ENCODE measurements at regions not wholly inside any gene's neighbourhood (a gene's known extent, or its start where the extent isn't known, plus 50 kb on each side); places are given as distances from the start of the nearest gene placed in this dataset.
"Not testable (repeated sequence)": the region's sequence is repeated elsewhere in the genome, so short reads cannot be mapped to it uniquely, and the experiment has no call there.

GRCh38 chr2:85942346-85942957 is 53.7 kb upstream of the ST3GAL5 start:
- H3K36me3 ChIP-seq (ENCODE audit: control insufficient read depth, insufficient read depth, low read length) = no peaks in the 10 kb centered on the region
- H3K27ac ChIP-seq (ENCODE audit: low read length) = no peak overlapping the region
- H3K9me3 ChIP-seq (replicated peaks; ENCODE audit: control insufficient read depth, low read depth, low read length) = peaks cover 7% of the 10 kb centered on the region
- DNase-seq = no peak
- no peak overlapping the region for H3K4me3 ChIP-seq (ENCODE audit: low read length)
- H3K27me3 ChIP-seq (ENCODE audit: control insufficient read depth, insufficient read depth, low read length) = no peaks in the 10 kb centered on the region
- WGBS (ENCODE audit: insufficient coverage) = 88% methylated on average over 1 of the region's 1 CpG
- H3K4me1 ChIP-seq (ENCODE audit: control insufficient read depth, insufficient read depth, low read length) = no peaks in the 10 kb centered on the region

GRCh38 chr2:85941490-85941889 is 52.7 kb upstream of the ST3GAL5 start:
- not testable (repeated sequence) for H3K9me3 ChIP-seq (replicated peaks; ENCODE audit: control insufficient read depth, low read depth, low read length); H3K27ac ChIP-seq (ENCODE audit: low read length); H3K4me1 ChIP-seq (ENCODE audit: control insufficient read depth, insufficient read depth, low read length); DNase-seq; H3K4me3 ChIP-seq (ENCODE audit: low read length); H3K36me3 ChIP-seq (ENCODE audit: control insufficient read depth, insufficient read depth, low read length); H3K27me3 ChIP-seq (ENCODE audit: control insufficient read depth, insufficient read depth, low read length)
- no CpG with 5 or more reads among the region's 2 CpGs for WGBS (ENCODE audit: insufficient coverage)

- Histone ChIP-seq H3K4me3 (ENCODE audit: low read length) (no peak overlapping the region), H3K9me3 (replicated peaks; ENCODE audit: control insufficient read depth, low read depth, low read length) (peaks cover 5% of the 10 kb centered on the region), H3K36me3 (ENCODE audit: control insufficient read depth, insufficient read depth, low read length) (no peaks in the 10 kb centered on the region), H3K4me1 (ENCODE audit: control insufficient read depth, insufficient read depth, low read length) (peaks cover 4% of the 10 kb centered on the region), H3K27ac (ENCODE audit: low read length) (no peak overlapping the region), H3K27me3 (ENCODE audit: control insufficient read depth, insufficient read depth, low read length) (no peaks in the 10 kb centered on the region)
- no CpG with 5 or more reads among the region's 4 CpGs for WGBS (ENCODE audit: insufficient coverage)
- no peak for DNase-seq
Observed at GRCh38 chr2:85939131-85939530, 50.3 kb upstream of the ST3GAL5 start.
